ENCODE measurements at regions not wholly inside any gene's neighbourhood (a gene's known extent, or its start where the extent isn't known, plus 50 kb on each side); places are given as distances from the start of the nearest gene placed in this dataset.

GRCh38 chr20:58020656-58021454 lies 207.6 kb downstream of the ANKRD60 start:
- no peaks in the 10 kb centered on the region for H3K9me2 ChIP-seq (replicated peaks; ENCODE audit: insufficient read depth, low read length)
- H3K4me2 ChIP-seq (ENCODE audit: low read depth, low read length, poor library complexity, severe bottlenecking): no peak overlapping the region
- no peaks in the 10 kb centered on the region for H3K79me2 ChIP-seq (ENCODE audit: insufficient read depth, low read length)
- no peaks in the 10 kb centered on the region for H3K27me3 ChIP-seq (ENCODE audit: low read length)
- H3F3A ChIP-seq (ENCODE audit: insufficient read depth): no peaks in the 10 kb centered on the region
- H3K27ac ChIP-seq (ENCODE audit: low read depth, low read length): no peak overlapping the region
- no peak overlapping the region for H2AFZ ChIP-seq (ENCODE audit: low read depth, low read length, severe bottlenecking)
- no peaks in the 10 kb centered on the region for H3K36me3 ChIP-seq (ENCODE audit: low read length)
- no peaks in the 10 kb centered on the region for H4K20me1 ChIP-seq (ENCODE audit: low read depth, low read length)
- no peak overlapping the region for H3K9ac ChIP-seq (ENCODE audit: low read length)
- TF ChIP-seq EZH2phosphoT487 (conservative IDR thresholded peaks at IDR 0.05; ENCODE audit: low read length): no peak
- TF ChIP-seq, protein P1, sequence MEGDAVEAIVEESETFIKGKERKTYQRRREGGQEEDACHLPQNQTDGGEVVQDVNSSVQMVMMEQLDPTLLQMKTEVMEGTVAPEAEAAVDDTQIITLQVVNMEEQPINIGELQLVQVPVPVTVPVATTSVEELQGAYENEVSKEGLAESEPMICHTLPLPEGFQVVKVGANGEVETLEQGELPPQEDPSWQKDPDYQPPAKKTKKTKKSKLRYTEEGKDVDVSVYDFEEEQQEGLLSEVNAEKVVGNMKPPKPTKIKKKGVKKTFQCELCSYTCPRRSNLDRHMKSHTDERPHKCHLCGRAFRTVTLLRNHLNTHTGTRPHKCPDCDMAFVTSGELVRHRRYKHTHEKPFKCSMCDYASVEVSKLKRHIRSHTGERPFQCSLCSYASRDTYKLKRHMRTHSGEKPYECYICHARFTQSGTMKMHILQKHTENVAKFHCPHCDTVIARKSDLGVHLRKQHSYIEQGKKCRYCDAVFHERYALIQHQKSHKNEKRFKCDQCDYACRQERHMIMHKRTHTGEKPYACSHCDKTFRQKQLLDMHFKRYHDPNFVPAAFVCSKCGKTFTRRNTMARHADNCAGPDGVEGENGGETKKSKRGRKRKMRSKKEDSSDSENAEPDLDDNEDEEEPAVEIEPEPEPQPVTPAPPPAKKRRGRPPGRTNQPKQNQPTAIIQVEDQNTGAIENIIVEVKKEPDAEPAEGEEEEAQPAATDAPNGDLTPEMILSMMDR (IDR thresholded peaks at IDR 0.05; ENCODE audit: insufficient read depth, low read length, poor library complexity, severe bottlenecking): no peak
- no peaks in the 10 kb centered on the region for H3K9me3 ChIP-seq (ENCODE audit: insufficient read depth, low read length)
- no peak overlapping the region for H3K4me3 ChIP-seq (ENCODE audit: insufficient read depth, low read length, poor library complexity, severe bottlenecking)

DNA sequence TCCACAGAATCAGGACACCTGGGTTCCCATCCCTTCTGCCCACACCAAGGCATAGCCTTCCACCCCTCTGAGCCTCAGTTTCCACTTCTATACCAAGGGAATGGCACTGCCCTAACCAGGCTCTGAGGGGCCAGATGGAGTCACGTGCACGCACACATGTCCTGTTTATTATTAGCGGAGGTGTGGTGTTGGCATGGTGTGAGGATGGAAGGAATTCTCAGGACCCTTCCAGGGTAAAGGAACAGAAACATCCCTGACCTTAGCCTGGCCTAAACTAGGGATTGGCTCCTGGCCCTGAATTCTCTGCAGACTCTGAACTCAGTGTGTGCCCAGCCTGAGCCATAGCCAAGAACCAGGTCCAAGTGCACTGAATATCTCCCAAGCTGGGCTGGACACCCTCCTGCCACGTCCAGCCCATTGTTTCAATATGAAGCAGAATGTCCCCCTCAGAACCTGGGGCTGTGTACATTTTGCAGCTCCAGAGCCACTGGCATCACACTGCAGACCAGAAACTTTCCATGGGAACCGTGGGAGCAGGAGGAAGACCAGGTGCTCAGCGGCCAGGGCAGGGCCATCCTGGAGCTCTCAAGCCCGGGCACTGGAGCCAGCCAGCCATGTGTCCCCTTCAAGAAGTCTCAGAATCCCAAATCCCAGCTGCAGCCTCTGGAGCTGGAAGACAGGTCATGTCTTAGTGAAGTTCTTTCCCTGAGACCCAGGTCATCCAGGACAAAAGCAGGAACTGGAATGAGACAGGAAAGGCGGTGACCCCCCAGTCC lies 208.4 kb downstream of the ANKRD60 start:
- Histone ChIP-seq H3K9me3 (ENCODE audit: insufficient read depth, low read length) (no peaks in the 10 kb centered on the region), H3K9me2 (replicated peaks; ENCODE audit: insufficient read depth, low read length) (no peaks in the 10 kb centered on the region), H3K9ac (ENCODE audit: low read length) (no peak overlapping the region), H3K36me3 (ENCODE audit: low read length) (no peaks in the 10 kb centered on the region), H3K4me2 (ENCODE audit: low read depth, low read length, poor library complexity, severe bottlenecking) (no peak overlapping the region), H2AFZ (ENCODE audit: low read depth, low read length, severe bottlenecking) (no peak overlapping the region), H3F3A (ENCODE audit: insufficient read depth) (no peaks in the 10 kb centered on the region), H3K27me3 (ENCODE audit: low read length) (no peaks in the 10 kb centered on the region), H3K27ac (ENCODE audit: low read depth, low read length) (no peak overlapping the region), H4K20me1 (ENCODE audit: low read depth, low read length) (no peaks in the 10 kb centered on the region), H3K79me2 (ENCODE audit: insufficient read depth, low read length) (no peaks in the 10 kb centered on the region), H3K4me3 (ENCODE audit: insufficient read depth, low read length, poor library complexity, severe bottlenecking) (no peak overlapping the region)
- no peak for TF ChIP-seq EZH2phosphoT487 (conservative IDR thresholded peaks at IDR 0.05; ENCODE audit: low read length)
- TF ChIP-seq, protein P1 (IDR thresholded peaks at IDR 0.05; ENCODE audit: insufficient read depth, low read length, poor library complexity, severe bottlenecking): no peak

DNA sequence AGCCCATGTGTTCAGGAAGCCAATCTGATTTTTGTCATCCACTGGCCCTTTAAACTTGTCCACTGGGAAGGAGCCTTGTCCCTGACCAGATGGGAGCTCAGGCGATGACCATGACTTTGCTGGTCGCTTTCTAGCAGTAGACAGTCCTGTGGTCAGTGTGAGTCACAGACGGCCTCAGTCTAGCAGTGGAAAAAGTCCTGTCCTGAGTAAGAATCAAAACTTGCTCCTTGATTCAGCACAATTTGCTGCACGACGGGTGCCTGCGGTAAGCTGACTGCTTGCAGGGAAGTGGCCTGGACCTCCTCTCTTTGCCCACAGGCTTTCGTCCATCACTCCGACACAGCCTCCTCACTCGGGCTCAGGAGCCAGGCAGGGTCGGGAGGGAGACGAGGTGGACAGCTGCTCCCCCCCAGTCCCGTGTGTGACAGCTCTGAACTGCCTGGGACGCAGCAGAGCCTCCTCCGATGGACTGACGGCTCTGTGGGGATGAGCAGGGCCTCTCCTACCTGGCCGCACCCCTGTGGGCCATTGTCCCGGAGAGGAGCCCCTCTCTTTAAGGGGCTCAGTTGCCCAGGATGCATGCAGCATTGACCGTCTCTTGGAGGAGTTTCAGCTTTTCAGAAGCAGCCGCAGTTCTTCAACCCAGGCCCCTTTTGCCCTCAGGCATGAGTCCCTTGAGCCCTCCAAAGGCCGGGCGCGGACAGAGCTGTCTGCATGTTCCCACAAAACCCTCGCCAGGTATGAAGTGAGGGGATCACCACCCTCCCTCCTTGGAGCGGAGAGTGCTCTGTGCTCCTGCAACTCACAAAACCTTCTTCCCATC lies 209.2 kb downstream of the ANKRD60 start:
- TF ChIP-seq EZH2phosphoT487 (conservative IDR thresholded peaks at IDR 0.05; ENCODE audit: low read length): no peak
- TF ChIP-seq, protein P1 (IDR thresholded peaks at IDR 0.05; ENCODE audit: insufficient read depth, low read length, poor library complexity, severe bottlenecking): no peak
- H2AFZ ChIP-seq (ENCODE audit: low read depth, low read length, severe bottlenecking): no peak overlapping the region
- H3K9ac ChIP-seq (ENCODE audit: low read length): no peak overlapping the region
- no peaks in the 10 kb centered on the region for H3K79me2 ChIP-seq (ENCODE audit: insufficient read depth, low read length)
- no peak overlapping the region for H3K4me2 ChIP-seq (ENCODE audit: low read depth, low read length, poor library complexity, severe bottlenecking)
- H3K4me3 ChIP-seq (ENCODE audit: insufficient read depth, low read length, poor library complexity, severe bottlenecking): no peak overlapping the region
- no peaks in the 10 kb centered on the region for H3F3A ChIP-seq (ENCODE audit: insufficient read depth)
- no peaks in the 10 kb centered on the region for H3K36me3 ChIP-seq (ENCODE audit: low read length)
- no peaks in the 10 kb centered on the region for H4K20me1 ChIP-seq (ENCODE audit: low read depth, low read length)
- no peaks in the 10 kb centered on the region for H3K9me3 ChIP-seq (ENCODE audit: insufficient read depth, low read length)
- H3K9me2 ChIP-seq (replicated peaks; ENCODE audit: insufficient read depth, low read length): no peaks in the 10 kb centered on the region
- no peaks in the 10 kb centered on the region for H3K27me3 ChIP-seq (ENCODE audit: low read length)
- H3K27ac ChIP-seq (ENCODE audit: low read depth, low read length): no peak overlapping the region
